Spinal cord (tissue), 9 donors: ENCODE measurements at regions not wholly inside any gene's neighbourhood (a gene's known extent, or its start where the extent isn't known, plus 50 kb on each side); places are given as distances from the start of the nearest gene placed in this dataset.

Experiments
- DNase-seq, 6 donors: peaks; one replicate each; pipeline versions ENCODE4 v3.0.0 to v3.0.0-alpha.2; 2013 to 2015; ENCODE audit warnings: low spot score in 6 of 6, low read depth in 4 of 6
- H3K27ac ChIP-seq: one replicate; pipeline ENCODE4 v1.5.1; 2013; ENCODE audit warnings: low read depth, low read length, control low read depth
- H3K27me3 ChIP-seq: one replicate; pipeline ENCODE4 v1.6.1; 2013; ENCODE audit warnings: low read length; ENCODE audit not compliant: control insufficient read depth, insufficient read depth
- H3K36me3 ChIP-seq: one replicate; pipeline ENCODE4 v1.6.1; 2013; ENCODE audit warnings: low read length; ENCODE audit not compliant: control insufficient read depth, insufficient read depth
- H3K4me1 ChIP-seq: one replicate; pipeline ENCODE4 v1.6.1; 2013; ENCODE audit warnings: low read length; ENCODE audit not compliant: control insufficient read depth, insufficient read depth
- H3K4me3 ChIP-seq: one replicate; pipeline ENCODE4 v1.5.1; 2013; ENCODE audit warnings: low read depth, low read length, control low read depth
- H3K9me3 ChIP-seq: one replicate; pipeline ENCODE4 v1.6.1; 2013; ENCODE audit warnings: low read length; ENCODE audit not compliant: control insufficient read depth, insufficient read depth
- WGBS: methylation state at CpG from one replicate; pipeline ENCODE4 v1.1.5; 2013; ENCODE audit warnings: missing lambda C conversion rate; ENCODE audit not compliant: insufficient coverage; 5-methylcytosine and 5-hydroxymethylcytosine counted together
- donor health status: healthy.

DNA sequence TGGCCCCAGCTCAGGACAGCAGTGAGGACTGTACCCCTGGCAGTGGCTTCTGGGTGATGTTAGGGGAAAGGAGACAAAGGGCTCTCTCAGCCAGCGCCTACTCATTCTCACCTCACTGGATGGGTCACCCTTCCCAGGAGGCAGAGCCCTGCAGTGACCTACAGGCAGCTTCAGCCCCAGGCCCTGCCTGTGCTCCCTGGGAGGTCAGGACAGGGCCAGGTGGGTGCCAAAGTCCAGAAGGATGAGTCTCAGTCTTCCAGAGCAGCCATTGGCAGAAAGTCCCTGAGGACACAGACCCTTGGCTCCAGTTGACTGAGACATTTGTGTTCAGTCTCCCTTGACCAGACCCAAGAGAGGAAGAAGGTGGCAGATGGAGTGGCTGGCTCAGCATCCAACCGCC, 75.1 kb downstream of the TEX51 start:
- Histone ChIP-seq H3K36me3 (no peaks in the 10 kb centered on the region), H3K27ac (no peak overlapping the region), H3K27me3 (no peaks in the 10 kb centered on the region), H3K4me3 (no peak overlapping the region), H3K9me3 (no peaks in the 10 kb centered on the region), H3K4me1 (peaks cover 24% of the 10 kb centered on the region)
- WGBS: 83% methylated on average over 1 of the region's 2 CpGs
- no peak for DNase-seq

DNA sequence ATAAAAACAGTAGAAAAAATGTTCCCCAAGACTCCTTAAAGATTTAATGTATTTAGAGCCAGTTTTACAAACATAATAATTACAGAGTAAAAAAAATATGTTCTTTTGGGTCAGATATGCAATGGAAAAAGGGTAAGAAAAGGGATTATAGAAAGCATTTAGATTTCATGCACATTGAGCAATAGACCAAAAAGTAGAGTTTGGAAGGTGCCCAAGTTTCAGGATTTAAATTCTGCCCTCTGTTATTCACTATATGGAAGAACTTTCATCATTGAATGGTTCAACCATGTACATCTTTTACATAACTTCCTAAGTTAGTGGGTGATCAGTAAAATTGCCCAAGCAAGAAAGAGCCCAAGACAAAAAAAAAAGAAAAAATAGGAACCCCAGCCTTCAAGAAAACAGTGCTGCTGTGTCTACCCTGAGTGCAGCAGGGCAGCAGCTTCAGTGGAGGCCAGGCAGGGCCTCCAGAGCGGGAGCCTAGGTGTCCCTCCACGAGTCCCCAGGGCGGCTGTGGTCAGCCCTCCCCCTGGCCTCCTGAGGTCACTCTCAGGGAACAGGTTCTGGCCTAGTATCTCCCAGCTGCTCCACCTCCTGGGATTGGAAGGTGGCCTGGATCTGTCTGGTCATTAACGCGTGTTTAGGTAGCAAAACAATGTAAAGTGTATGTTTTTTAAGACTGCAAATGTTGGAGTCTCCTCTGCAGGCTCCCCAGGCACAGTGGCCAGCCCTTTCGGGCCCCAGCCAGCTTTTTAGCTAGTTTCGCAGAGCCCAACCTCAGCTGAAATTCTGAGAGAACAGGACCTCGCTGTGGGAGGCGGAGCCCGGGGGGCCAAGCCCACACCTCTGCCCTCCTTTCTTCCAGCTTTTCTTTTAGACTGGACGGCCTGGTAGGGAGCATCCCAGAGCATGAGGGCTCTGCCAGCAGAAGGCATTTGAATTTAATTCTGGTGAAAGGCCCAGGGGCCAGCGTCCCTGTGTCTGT, 77.3 kb downstream of the TEX51 start:
- Histone ChIP-seq H3K9me3 (no peaks in the 10 kb centered on the region), H3K4me1 (peaks cover 28% of the 10 kb centered on the region), H3K27ac (no peak overlapping the region), H3K4me3 (no peak overlapping the region), H3K36me3 (no peaks in the 10 kb centered on the region), H3K27me3 (no peaks in the 10 kb centered on the region)
- DNase-seq: no peak
- WGBS: 73% methylated on average over 12 of the region's 12 CpGs

DNA sequence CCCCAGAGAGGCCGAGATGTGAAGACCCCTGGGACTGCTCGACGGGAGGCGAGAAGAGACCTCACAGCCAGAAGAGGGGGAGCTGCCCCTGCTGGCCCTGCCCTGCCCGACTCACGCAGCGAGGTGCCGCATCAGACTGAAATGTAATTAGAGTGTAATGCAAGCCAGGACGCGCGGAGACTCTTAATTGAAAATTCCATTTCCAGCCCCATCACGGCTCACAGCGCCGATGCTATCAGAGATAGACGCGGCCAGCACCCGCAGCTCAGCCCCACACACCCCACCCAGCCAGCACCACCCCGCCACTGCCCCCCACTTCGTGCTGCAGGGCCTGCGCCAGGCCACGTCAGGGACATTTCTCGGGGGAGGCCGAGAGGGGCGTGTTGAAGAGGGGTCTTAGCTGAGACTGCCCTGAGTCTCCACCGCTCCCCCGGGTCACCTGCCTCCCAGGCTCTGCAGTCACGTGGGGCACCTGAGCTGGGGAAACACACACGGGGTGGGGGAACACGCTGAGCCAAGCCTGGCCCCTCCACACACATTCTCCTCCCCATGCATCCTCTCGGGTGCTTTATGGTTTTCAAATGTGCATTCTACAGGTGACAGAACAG, 78.1 kb downstream of the TEX51 start:
- DNase-seq: peak in 1 of 6 donors; percentile 57
- Histone ChIP-seq H3K36me3 (no peaks in the 10 kb centered on the region), H3K27me3 (no peaks in the 10 kb centered on the region), H3K4me3 (no peak overlapping the region), H3K9me3 (no peaks in the 10 kb centered on the region), H3K4me1 (peaks cover 21% of the 10 kb centered on the region), H3K27ac (no peak overlapping the region)
- 81% methylated on average over 25 of the region's 30 CpGs for WGBS

DNA sequence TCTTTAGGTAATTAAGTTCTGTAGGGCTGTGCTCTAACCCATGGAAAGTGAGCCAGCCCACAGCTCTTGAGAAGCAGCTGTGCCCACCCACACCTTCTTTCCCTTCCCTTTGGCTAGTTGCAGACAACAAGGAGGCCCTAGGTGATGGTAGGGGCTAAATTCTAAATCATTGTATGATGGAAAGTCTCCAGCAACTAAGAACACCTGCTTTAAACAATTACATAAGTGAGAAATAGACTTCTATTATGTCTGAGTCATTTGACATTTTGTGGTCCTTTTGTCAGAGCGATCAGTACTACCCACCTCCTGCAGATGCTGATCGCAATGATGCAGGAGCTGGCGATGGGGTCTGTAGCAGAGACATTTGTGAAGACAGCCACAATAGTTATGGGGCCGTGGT, 79.6 kb downstream of the TEX51 start:
- H3K27me3 ChIP-seq: no peaks in the 10 kb centered on the region
- H3K9me3 ChIP-seq: no peaks in the 10 kb centered on the region
- DNase-seq: no peak
- no peaks in the 10 kb centered on the region for H3K36me3 ChIP-seq
- WGBS: 71% methylated on average over 2 of the region's 4 CpGs
- no peak overlapping the region for H3K4me3 ChIP-seq
- H3K27ac ChIP-seq: no peak overlapping the region
- H3K4me1 ChIP-seq: peaks cover 14% of the 10 kb centered on the region

DNA sequence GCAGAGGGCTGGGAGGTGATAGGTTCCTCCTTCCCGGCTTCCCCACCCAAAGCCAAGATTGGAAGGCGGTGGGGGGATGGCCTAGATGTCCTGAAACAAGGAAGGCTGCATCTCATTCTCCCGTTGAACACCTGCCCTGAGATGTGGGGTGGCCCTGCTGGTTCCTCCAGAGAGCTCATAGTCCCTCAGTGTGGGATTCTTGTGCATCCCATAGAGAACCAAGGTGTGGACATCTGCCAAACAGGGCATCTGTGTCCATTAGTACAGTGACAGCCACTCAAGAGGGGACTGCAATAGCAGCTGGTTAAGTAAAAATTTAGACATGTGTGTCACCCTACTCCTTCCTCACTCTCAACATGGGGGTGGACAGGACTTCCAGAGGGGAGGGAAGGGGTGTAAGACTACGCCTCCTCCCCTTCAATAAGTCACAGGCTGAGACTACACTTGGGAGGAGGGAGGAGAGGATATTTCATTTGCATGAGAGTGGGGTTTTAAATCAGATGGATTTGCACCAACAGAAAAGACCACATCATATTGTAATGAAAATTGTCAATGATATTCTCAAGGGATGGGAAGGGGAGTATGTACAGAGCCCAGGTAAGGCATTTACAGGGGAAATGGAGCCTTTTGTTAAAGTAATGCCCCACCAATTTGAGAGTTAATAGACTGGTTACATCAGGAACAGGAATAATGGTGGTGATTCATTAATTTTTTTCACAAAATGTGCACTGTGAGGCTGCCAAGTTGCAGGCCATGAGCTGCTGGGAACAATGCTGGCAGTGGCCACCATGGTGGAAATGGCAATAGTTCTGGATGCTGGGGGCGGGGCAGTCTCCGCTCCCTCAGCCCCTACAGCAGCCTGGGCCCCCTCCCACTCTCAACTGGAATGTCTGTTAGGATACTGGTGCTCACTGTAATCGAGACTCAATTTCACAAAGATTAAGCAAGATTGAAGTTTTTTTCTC, 80.6 kb downstream of the TEX51 start:
- H3K9me3 ChIP-seq: no peaks in the 10 kb centered on the region
- no peaks in the 10 kb centered on the region for H3K27me3 ChIP-seq
- WGBS: 94% methylated on average over 6 of the region's 7 CpGs
- H3K27ac ChIP-seq: no peak overlapping the region
- no peak for DNase-seq
- no peak overlapping the region for H3K4me3 ChIP-seq
- no peaks in the 10 kb centered on the region for H3K36me3 ChIP-seq
- H3K4me1 ChIP-seq: peaks cover 14% of the 10 kb centered on the region

DNA sequence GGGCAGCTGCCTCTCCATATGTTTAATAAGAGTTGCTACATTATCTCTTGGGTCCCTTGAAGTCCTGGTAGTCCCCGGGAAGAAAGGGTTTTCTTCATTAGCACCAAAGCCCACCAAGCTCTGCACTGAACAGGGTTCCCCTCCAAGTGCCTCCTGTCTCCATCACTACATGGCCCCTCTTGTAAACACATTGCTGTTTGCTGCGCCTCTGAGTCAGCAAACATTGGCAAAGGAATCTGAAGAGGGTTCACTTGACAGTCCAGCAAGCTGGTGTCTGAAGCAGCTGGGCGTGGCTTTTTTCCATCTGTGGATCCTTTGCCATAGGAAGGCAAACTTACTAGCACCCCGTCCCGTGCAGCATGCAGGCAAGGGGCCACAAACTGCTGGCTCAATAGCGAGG, 82.8 kb downstream of the TEX51 start:
- Histone ChIP-seq H3K4me3 (no peak overlapping the region), H3K9me3 (no peaks in the 10 kb centered on the region), H3K27ac (no peak overlapping the region), H3K36me3 (no peaks in the 10 kb centered on the region), H3K27me3 (no peaks in the 10 kb centered on the region), H3K4me1 (peaks cover 7% of the 10 kb centered on the region)
- DNase-seq: no peak
- WGBS: 91% methylated on average over 4 of the region's 6 CpGs

DNA sequence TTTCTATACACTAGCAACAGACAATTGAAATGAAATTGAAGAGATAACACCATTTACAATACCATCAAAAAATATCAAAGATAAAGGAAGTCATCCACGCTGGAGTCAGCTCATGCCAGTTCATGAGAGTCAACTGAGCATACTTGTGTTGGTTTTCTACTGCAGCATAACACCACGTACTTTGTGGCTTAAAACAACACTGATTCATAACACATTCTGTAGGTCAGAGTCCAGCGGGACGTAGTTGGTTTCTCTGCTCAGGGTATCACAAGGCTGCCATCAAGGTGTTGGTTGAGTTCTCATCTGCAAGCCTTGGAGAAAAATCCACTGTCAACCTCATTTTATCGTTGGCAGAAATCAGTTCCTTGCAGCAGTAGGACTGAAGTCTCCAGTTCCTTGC, 84.2 kb downstream of the TEX51 start:
- no peak overlapping the region for H3K4me3 ChIP-seq
- H3K36me3 ChIP-seq: no peaks in the 10 kb centered on the region
- peaks cover 5% of the 10 kb centered on the region for H3K4me1 ChIP-seq
- H3K9me3 ChIP-seq: no peaks in the 10 kb centered on the region
- no peak for DNase-seq
- WGBS: 92% methylated on average over 4 of the region's 5 CpGs
- no peak overlapping the region for H3K27ac ChIP-seq
- H3K27me3 ChIP-seq: no peaks in the 10 kb centered on the region

DNA sequence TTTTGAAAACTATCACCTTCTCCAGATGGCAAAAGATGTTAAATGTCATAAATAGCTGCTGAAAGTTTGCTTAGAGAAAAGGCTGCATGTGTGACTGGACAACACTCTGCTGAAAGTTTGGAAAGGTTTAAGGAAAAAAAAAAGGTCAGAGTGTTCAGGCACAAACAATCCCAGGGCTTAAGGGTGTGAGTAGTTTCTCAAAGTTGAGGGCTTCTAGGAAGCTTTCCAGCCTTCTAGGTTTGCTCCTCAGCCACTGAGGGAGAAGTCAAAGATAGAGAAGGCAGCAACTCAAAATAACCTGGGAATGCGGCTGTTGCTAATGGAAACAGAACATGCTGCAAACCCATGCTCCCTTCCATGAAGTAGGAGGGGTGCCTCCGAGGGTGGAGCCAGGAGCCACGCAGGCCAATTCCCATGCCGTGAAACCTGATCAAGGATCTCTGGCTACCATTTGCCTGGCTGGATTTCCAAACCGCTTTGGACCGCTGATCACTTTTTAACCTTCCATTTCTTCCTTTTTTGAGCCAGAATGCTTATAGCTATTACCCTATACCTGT, 88.0 kb downstream of the TEX51 start:
- DNase-seq: no peak
- H3K36me3 ChIP-seq: no peaks in the 10 kb centered on the region
- 69% methylated on average over 6 of the region's 6 CpGs for WGBS
- no peaks in the 10 kb centered on the region for H3K9me3 ChIP-seq
- H3K27ac ChIP-seq: no peak overlapping the region
- H3K4me1 ChIP-seq: no peaks in the 10 kb centered on the region
- no peaks in the 10 kb centered on the region for H3K27me3 ChIP-seq
- no peak overlapping the region for H3K4me3 ChIP-seq

DNA sequence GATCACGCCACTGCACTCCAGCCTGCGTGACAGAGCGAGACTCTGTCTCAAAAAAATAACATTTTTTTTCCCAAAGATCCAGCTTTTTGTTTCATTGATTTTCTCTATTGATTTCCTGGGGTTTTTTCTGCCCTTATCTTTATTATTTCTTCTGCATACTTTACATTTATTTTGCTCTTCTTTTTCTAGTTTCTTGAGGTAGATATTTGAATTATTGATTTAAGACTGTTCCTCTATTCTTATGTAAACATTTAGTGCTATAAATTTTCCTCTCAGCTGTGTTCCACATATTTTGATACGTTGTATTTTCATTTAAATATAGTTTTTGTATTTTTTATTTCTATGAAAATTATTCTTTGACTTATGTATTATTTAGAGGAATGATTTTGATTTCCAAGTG, 89.8 kb downstream of the TEX51 start:
- Histone ChIP-seq H3K36me3 (no peaks in the 10 kb centered on the region), H3K4me1 (no peaks in the 10 kb centered on the region), H3K27ac (no peak overlapping the region), H3K9me3 (no peaks in the 10 kb centered on the region), H3K4me3 (no peak overlapping the region), H3K27me3 (no peaks in the 10 kb centered on the region)
- WGBS: no CpG with 5 or more reads among the region's 4 CpGs
- DNase-seq: no peak
